ENCODE measurements at regions not wholly inside any gene's neighbourhood (a gene's known extent, or its start where the extent isn't known, plus 50 kb on each side); places are given as distances from the start of the nearest gene placed in this dataset.

GRCh38 chr7:115693779-115694178 is 336.8 kb downstream of the TFEC start:
- Histone ChIP-seq H3K36me3 (no peaks in the 10 kb centered on the region), H3K9me3 (no peaks in the 10 kb centered on the region), H3K4me3 (no peak overlapping the region), H3K27ac (replicated peaks in 1 of 4) (no peak overlapping the region), H3K27me3 (no peaks in the 10 kb centered on the region), H3K4me1 (no peaks in the 10 kb centered on the region)
- 81% methylated on average over 4 of the region's 4 CpGs for WGBS
- intact Hi-C loops (cut with DNase I) = no loop called here
- no peak for DNase-seq (ENCODE audit: extremely low spot score)
- no peak for TF ChIP-seq POLR2A (IDR thresholded peaks at IDR 0.05; ENCODE audit: low read depth)
- TF ChIP-seq EP300 (IDR thresholded peaks at IDR 0.05) = no peak
- no peak for TF ChIP-seq CTCF (IDR thresholded peaks at IDR 0.05)
- no peak for TF ChIP-seq POLR2AphosphoS5 (IDR thresholded peaks at IDR 0.05)

- H3K27me3 ChIP-seq = no peaks in the 10 kb centered on the region
- 88% methylated on average over 1 of the region's 1 CpG for WGBS
- H3K36me3 ChIP-seq = no peaks in the 10 kb centered on the region
- TF ChIP-seq POLR2AphosphoS5 (IDR thresholded peaks at IDR 0.05) = no peak
- no peak for TF ChIP-seq POLR2A (IDR thresholded peaks at IDR 0.05; ENCODE audit: low read depth)
- TF ChIP-seq CTCF (IDR thresholded peaks at IDR 0.05) = no peak
- TF ChIP-seq EP300 (IDR thresholded peaks at IDR 0.05) = no peak
- intact Hi-C loops (cut with DNase I) = no loop called here
- DNase-seq (ENCODE audit: extremely low spot score) = no peak
- no peak overlapping the region for H3K4me3 ChIP-seq
- H3K4me1 ChIP-seq = no peaks in the 10 kb centered on the region
- H3K9me3 ChIP-seq = no peaks in the 10 kb centered on the region
- no peak overlapping the region for H3K27ac ChIP-seq (replicated peaks in 1 of 4)
These were observed 340.6 kb downstream of the TFEC start for GRCh38 chr7:115689941-115690340.

- intact Hi-C loops (cut with DNase I) = no loop called here
- Histone ChIP-seq H3K36me3 (no peaks in the 10 kb centered on the region), H3K4me3 (no peak overlapping the region), H3K27me3 (no peaks in the 10 kb centered on the region), H3K9me3 (no peaks in the 10 kb centered on the region), H3K27ac (replicated peaks in 1 of 4) (no peak overlapping the region), H3K4me1 (peaks cover 0 to 7% (median 3%) of the 10 kb centered on the region in 4 donors)
- no peak for TF ChIP-seq POLR2AphosphoS5 (IDR thresholded peaks at IDR 0.05)
- TF ChIP-seq CTCF (IDR thresholded peaks at IDR 0.05) = no peak
- TF ChIP-seq POLR2A (IDR thresholded peaks at IDR 0.05; ENCODE audit: low read depth) = no peak
- 88% methylated on average over 3 of the region's 3 CpGs for WGBS
- DNase-seq (ENCODE audit: extremely low spot score) = no peak
These were observed 347.5 kb downstream of the TFEC start for GRCh38 chr7:115683093-115683492.

GRCh38 chr7:115682507-115682906 is 348.1 kb downstream of the TFEC start:
- intact Hi-C loops (cut with DNase I) = no loop called here
- Histone ChIP-seq H3K4me3 (no peak overlapping the region), H3K27ac (replicated peaks in 1 of 4) (no peak overlapping the region), H3K36me3 (no peaks in the 10 kb centered on the region), H3K4me1 (peaks cover 0 to 13% (median 9%) of the 10 kb centered on the region in 4 donors), H3K27me3 (no peaks in the 10 kb centered on the region), H3K9me3 (no peaks in the 10 kb centered on the region)
- no peak for DNase-seq (ENCODE audit: extremely low spot score)
- no peak for TF ChIP-seq EP300 (IDR thresholded peaks at IDR 0.05)
- TF ChIP-seq CTCF (IDR thresholded peaks at IDR 0.05) = no peak
- TF ChIP-seq POLR2A (IDR thresholded peaks at IDR 0.05; ENCODE audit: low read depth) = no peak
- no peak for TF ChIP-seq POLR2AphosphoS5 (IDR thresholded peaks at IDR 0.05)
- WGBS = 77% methylated on average over 3 of the region's 3 CpGs

GRCh38 chr7:115680921-115681320 is 349.6 kb downstream of the TFEC start:
- intact Hi-C loops (cut with DNase I) = no loop called here
- no peaks in the 10 kb centered on the region for H3K27me3 ChIP-seq
- H3K36me3 ChIP-seq = no peaks in the 10 kb centered on the region
- H3K9me3 ChIP-seq = no peaks in the 10 kb centered on the region
- no peak for DNase-seq (ENCODE audit: extremely low spot score)
- H3K27ac ChIP-seq (replicated peaks in 1 of 4) = no peak overlapping the region
- no peak for TF ChIP-seq POLR2AphosphoS5 (IDR thresholded peaks at IDR 0.05)
- TF ChIP-seq EP300 (IDR thresholded peaks at IDR 0.05) = no peak
- TF ChIP-seq POLR2A (IDR thresholded peaks at IDR 0.05; ENCODE audit: low read depth) = no peak
- no peak for TF ChIP-seq CTCF (IDR thresholded peaks at IDR 0.05)
- WGBS = 89% methylated on average over 3 of the region's 3 CpGs
- no peak overlapping the region for H3K4me3 ChIP-seq
- H3K4me1 ChIP-seq = peaks cover 0 to 22% (median 11%) of the 10 kb centered on the region in 4 donors
